ENCODE measurements at regions not wholly inside any gene's neighbourhood (a gene's known extent, or its start where the extent isn't known, plus 50 kb on each side); places are given as distances from the start of the nearest gene placed in this dataset.

GRCh38 chr5:112112346-112112745, 306.7 kb downstream of the EPB41L4A start:
- Histone ChIP-seq H3K27ac (no peak overlapping the region), H3K4me1 (no peaks in the 10 kb centered on the region), H3K4me3 (no peak overlapping the region), H3K27me3 (no peaks in the 10 kb centered on the region), H3K36me3 (ENCODE audit: low read depth, missing control alignments) (no peaks in the 10 kb centered on the region), H3K9me3 (no peaks in the 10 kb centered on the region)
- no peak for DNase-seq
- intact Hi-C loops (cut with DNase I; ENCODE audit: low total_unique reads) = no loop called here
- no peak for TF ChIP-seq CTCF (IDR thresholded peaks at IDR 0.05)
- no peak for TF ChIP-seq POLR2A (IDR thresholded peaks at IDR 0.05)
- whole genome bisulfite sequencing, 2 donors = 18 to 73% methylated on average over 2 of the region's 2 CpGs

GRCh38 chr5:112109331-112110007, 309.6 kb downstream of the EPB41L4A start:
- DNase-seq = no peak
- Histone ChIP-seq H3K4me1 (no peaks in the 10 kb centered on the region), H3K9me3 (no peaks in the 10 kb centered on the region), H3K27me3 (no peaks in the 10 kb centered on the region), H3K36me3 (ENCODE audit: low read depth, missing control alignments) (no peaks in the 10 kb centered on the region), H3K27ac (no peak overlapping the region), H3K4me3 (no peak overlapping the region)
- no peak for TF ChIP-seq CTCF (IDR thresholded peaks at IDR 0.05)
- no peak for TF ChIP-seq POLR2A (IDR thresholded peaks at IDR 0.05)
- 77% methylated on average over 4 of the region's 4 CpGs for WGBS, 2 donors
- intact Hi-C loops (cut with DNase I; ENCODE audit: low total_unique reads) = no loop called here

GRCh38 chr5:112106878-112107277, 312.2 kb downstream of the EPB41L4A start:
- 60 to 68% methylated on average over 2 of the region's 2 CpGs for WGBS, 2 donors
- no peaks in the 10 kb centered on the region for H3K9me3 ChIP-seq
- H3K27me3 ChIP-seq = no peaks in the 10 kb centered on the region
- DNase-seq = no peak
- no peaks in the 10 kb centered on the region for H3K4me1 ChIP-seq
- no peaks in the 10 kb centered on the region for H3K36me3 ChIP-seq (ENCODE audit: low read depth, missing control alignments)
- TF ChIP-seq POLR2A (IDR thresholded peaks at IDR 0.05) (no peak), CTCF (IDR thresholded peaks at IDR 0.05) (no peak)
- H3K27ac ChIP-seq = no peak overlapping the region
- H3K4me3 ChIP-seq = no peak overlapping the region
- intact Hi-C loops (cut with DNase I; ENCODE audit: low total_unique reads) = no loop called here

GRCh38 chr5:112097768-112098167, 321.3 kb downstream of the EPB41L4A start:
- no peaks in the 10 kb centered on the region for H3K9me3 ChIP-seq
- H3K27ac ChIP-seq = no peak overlapping the region
- H3K27me3 ChIP-seq = no peaks in the 10 kb centered on the region
- H3K36me3 ChIP-seq (ENCODE audit: low read depth, missing control alignments) = no peaks in the 10 kb centered on the region
- intact Hi-C loops (cut with DNase I; ENCODE audit: low total_unique reads) = no loop called here
- 76% methylated on average over 6 of the region's 6 CpGs for WGBS, 2 donors
- no peak for DNase-seq
- no peaks in the 10 kb centered on the region for H3K4me1 ChIP-seq
- TF ChIP-seq POLR2A (IDR thresholded peaks at IDR 0.05) (no peak), CTCF (IDR thresholded peaks at IDR 0.05) (no peak)
- H3K4me3 ChIP-seq = no peak overlapping the region

GRCh38 chr5:112087222-112087621, 330.2 kb upstream of the NREP start:
- no peaks in the 10 kb centered on the region for H3K27me3 ChIP-seq
- H3K27ac ChIP-seq = no peak overlapping the region
- no peak for TF ChIP-seq POLR2A (IDR thresholded peaks at IDR 0.05)
- no peak for TF ChIP-seq CTCF (IDR thresholded peaks at IDR 0.05)
- H3K9me3 ChIP-seq = no peaks in the 10 kb centered on the region
- H3K4me3 ChIP-seq = no peak overlapping the region
- H3K4me1 ChIP-seq = no peaks in the 10 kb centered on the region
- WGBS, 2 donors = 81 to 92% methylated on average over 2 of the region's 2 CpGs
- intact Hi-C loops (cut with DNase I; ENCODE audit: low total_unique reads) = no loop called here
- no peak for DNase-seq
- H3K36me3 ChIP-seq (ENCODE audit: low read depth, missing control alignments) = no peaks in the 10 kb centered on the region
